HG03103 (cell line): ENCODE measurements at regions not wholly inside any gene's neighbourhood (a gene's known extent, or its start where the extent isn't known, plus 50 kb on each side); places are given as distances from the start of the nearest gene placed in this dataset.

Experiments used
- ATAC-seq: cut with Tn5 transposase; IDR thresholded peaks from one replicate; pipeline ENCODE4 v1.9.1; 2021; ENCODE audit warnings: low read depth; ENCODE audit not compliant: unreplicated experiment

GRCh38 chr1:234730770-234731568, 121.0 kb upstream of the IRF2BP2 start:
- no peak for ATAC-seq

- ATAC-seq, result no peak
Measured at GRCh38 chr1:234730475-234730769, 120.4 kb upstream of the IRF2BP2 start.

- no peak for ATAC-seq
Measured at GRCh38 chr1:234729561-234730474, 119.8 kb upstream of the IRF2BP2 start.

- ATAC-seq, result no peak
Measured at GRCh38 chr1:234728740-234729139, 118.8 kb upstream of the IRF2BP2 start.

GRCh38 chr1:234727018-234727940, 117.3 kb upstream of the IRF2BP2 start:
- no peak for ATAC-seq

GRCh38 chr1:234726359-234726943, 116.5 kb upstream of the IRF2BP2 start:
- no peak for ATAC-seq

GRCh38 chr1:234725177-234726132, 115.5 kb upstream of the IRF2BP2 start:
- no peak for ATAC-seq

GRCh38 chr1:234724516-234725176, 114.7 kb upstream of the IRF2BP2 start:
- peak; percentile 9 for ATAC-seq

GRCh38 chr1:234722904-234723720, 113.1 kb upstream of the IRF2BP2 start:
- no peak for ATAC-seq

- no peak for ATAC-seq
Measured at GRCh38 chr1:234722270-234722704, 112.3 kb upstream of the IRF2BP2 start.

- ATAC-seq, result no peak
Measured at GRCh38 chr1:234721476-234722269, 111.7 kb upstream of the IRF2BP2 start.

- no peak for ATAC-seq
Measured at GRCh38 chr1:234720709-234721441, 110.9 kb upstream of the IRF2BP2 start.

GRCh38 chr1:234719454-234720251, 109.7 kb upstream of the IRF2BP2 start:
- no peak for ATAC-seq

GRCh38 chr1:234718496-234719453, 108.8 kb upstream of the IRF2BP2 start:
- ATAC-seq, result no peak
